ENCODE measurements at regions not wholly inside any gene's neighbourhood (a gene's known extent, or its start where the extent isn't known, plus 50 kb on each side); places are given as distances from the start of the nearest gene placed in this dataset.

GRCh38 chr1:147083919-147084272 lies 88.4 kb downstream of the PRKAB2 start (continued):
- no peak for TF ChIP-seq BCLAF1 (IDR thresholded peaks at IDR 0.05)

DNA sequence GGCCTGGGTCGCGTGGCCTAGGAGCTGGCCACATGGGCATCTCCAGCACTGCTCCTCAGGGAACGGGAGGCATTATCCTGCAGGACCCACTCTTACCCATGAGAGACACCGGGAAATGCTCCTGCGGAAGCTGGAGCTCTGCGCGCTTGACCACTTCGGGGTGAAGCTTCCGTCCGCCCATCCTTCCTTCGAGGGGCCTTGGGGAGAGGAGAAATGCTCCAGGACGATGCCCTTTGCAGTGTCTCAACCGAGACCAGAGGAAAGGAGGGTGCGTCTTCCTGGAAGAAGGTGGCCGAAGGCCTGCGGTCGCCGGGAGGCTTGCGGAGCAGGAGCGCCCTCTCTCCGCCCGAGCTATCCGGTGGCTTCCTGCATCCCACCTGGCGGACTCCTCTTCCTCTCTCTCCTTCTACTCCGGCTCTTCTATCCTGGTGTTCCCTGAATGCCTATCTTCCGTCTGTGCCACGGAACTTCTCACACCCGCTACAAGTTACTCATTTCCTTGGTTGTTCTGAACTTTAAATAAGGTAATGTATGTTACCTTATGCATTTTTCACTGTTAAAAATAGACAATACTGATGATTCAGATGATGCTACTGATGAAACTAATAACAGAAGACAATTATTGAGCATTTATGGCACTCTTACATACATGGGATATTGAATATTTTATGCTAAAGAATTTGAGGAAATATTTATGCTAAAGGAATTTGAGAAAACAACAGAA lies 91.4 kb downstream of the PRKAB2 start:
- CTCF ChIA-PET = no interaction called here
- Histone ChIP-seq H3K27me3 (replicated peaks in 1 of 2; ENCODE audit: control insufficient read depth in 2 of 2, insufficient read depth in 2 of 2, low read length in 1 of 2) (peaks cover 16 to 18% of the 10 kb centered on the region in 2 experiments), H3K27ac (ENCODE audit: control insufficient read depth, insufficient read depth) (no peak overlapping the region), H3K4me3 (no peak overlapping the region), H3K9me3 (replicated peaks; ENCODE audit: control insufficient read depth, insufficient read depth, low read length) (no peaks in the 10 kb centered on the region; the same call in 2 of the 3 replicates), H3K4me2 (ENCODE audit: control insufficient read depth, insufficient read depth) (peak overlapping the region; percentile 26; the same call in 1 of the 2 replicates), H3K9ac (ENCODE audit: control insufficient read depth, insufficient read depth, low read length) (no peak overlapping the region), H3K4me1 (ENCODE audit: control insufficient read depth, insufficient read depth, low read length) (peaks cover 2% of the 10 kb centered on the region; the same call in 1 of the 2 replicates), H3K79me2 (ENCODE audit: control insufficient read depth, insufficient read depth, low read length) (no peaks in the 10 kb centered on the region), H3K36me3 (ENCODE audit: control insufficient read depth in 2 of 2, insufficient read depth in 2 of 2, low read length in 1 of 2) (no peaks in the 10 kb centered on the region), H4K20me1 (ENCODE audit: control insufficient read depth, insufficient read depth) (no peaks in the 10 kb centered on the region), H2AFZ (ENCODE audit: control insufficient read depth, low read depth, low read length) (no peak overlapping the region)
- BruUV-seq (replicated peaks) = no TSS peak
- RAD21 ChIA-PET (ENCODE audit: unreplicated experiment) = no interaction called here
- DNase-seq (ENCODE audit: low read depth, low spot score) (no peak), ATAC-seq (no peak), FAIRE-seq (no peak)
- 19% methylated on average over 28 of the region's 28 CpGs for WGBS (ENCODE audit: insufficient coverage, insufficient replicate concordance, low lambda C conversion rate, missing lambda C conversion rate)
- in situ Hi-C loops (cut with MboI) (no loop called here), intact Hi-C loops (cut with micrococcal nuclease; ENCODE audit: unreplicated experiment) (no loop called here)
- SMC1A ChIA-PET (ENCODE audit: uncharacterized antibody, unreplicated experiment) = interaction anchor here (0.5 to 1.4 kb wide), 3 partner anchors 22 to 39 kb away, joined by 3 read pairs; no protein-coding TSS in a partner anchor
- POLR2A ChIA-PET = no interaction called here
- no peak for TF ChIP-seq EP300 (IDR thresholded peaks at IDR 0.05; ENCODE audit: borderline replicate concordance in 1 of 2, control insufficient read depth in 1 of 2, low read depth in 2 of 2, low read length in 2 of 2)
- TF ChIP-seq SREBF2 (IDR thresholded peaks at IDR 0.05; ENCODE audit: low read length) = no peak
- TF ChIP-seq ZSCAN29 (IDR thresholded peaks at IDR 0.05) = no peak
- no peak for TF ChIP-seq PRDM15 (CRISPR knock-in tag; IDR thresholded peaks at IDR 0.05)
- TF ChIP-seq CTCF (IDR thresholded peaks at IDR 0.05 in 2 of 3, conservative IDR thresholded peaks at IDR 0.05 in 1 of 3; ENCODE audit: control insufficient read depth in 2 of 3, extremely low read depth in 1 of 3, insufficient read depth in 1 of 3, low read depth in 3 of 3, low read length in 3 of 3) = peak in 2 of 3 experiments; percentile 2 to 24; a peak in 2 of 6 replicates

All from GM12878 (cell line).